ENCODE measurements at regions not wholly inside any gene's neighbourhood (a gene's known extent, or its start where the extent isn't known, plus 50 kb on each side); places are given as distances from the start of the nearest gene placed in this dataset.

DNA sequence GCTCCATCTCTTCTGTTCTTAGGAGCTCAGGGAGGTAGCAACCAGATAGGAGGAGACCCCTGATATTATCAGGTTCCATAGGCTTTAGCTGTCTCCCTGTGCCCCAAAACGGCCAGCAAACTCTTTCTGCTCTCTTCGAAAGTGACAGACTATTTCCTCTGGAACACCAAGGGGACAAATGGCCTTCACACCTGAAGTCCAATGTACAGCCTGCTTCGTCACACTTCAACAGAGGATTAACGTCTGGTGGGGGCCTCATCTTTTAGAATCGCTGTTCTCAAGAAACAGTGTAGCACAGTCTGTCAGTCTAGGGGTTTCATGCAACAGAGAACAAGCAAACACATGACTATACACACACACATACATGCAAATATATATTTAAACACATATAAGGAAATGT, 152.4 kb upstream of the SETMAR start:
- TF ChIP-seq, protein P1, sequence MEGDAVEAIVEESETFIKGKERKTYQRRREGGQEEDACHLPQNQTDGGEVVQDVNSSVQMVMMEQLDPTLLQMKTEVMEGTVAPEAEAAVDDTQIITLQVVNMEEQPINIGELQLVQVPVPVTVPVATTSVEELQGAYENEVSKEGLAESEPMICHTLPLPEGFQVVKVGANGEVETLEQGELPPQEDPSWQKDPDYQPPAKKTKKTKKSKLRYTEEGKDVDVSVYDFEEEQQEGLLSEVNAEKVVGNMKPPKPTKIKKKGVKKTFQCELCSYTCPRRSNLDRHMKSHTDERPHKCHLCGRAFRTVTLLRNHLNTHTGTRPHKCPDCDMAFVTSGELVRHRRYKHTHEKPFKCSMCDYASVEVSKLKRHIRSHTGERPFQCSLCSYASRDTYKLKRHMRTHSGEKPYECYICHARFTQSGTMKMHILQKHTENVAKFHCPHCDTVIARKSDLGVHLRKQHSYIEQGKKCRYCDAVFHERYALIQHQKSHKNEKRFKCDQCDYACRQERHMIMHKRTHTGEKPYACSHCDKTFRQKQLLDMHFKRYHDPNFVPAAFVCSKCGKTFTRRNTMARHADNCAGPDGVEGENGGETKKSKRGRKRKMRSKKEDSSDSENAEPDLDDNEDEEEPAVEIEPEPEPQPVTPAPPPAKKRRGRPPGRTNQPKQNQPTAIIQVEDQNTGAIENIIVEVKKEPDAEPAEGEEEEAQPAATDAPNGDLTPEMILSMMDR (IDR thresholded peaks at IDR 0.05) = no peak
- no peak for TF ChIP-seq POLR2AphosphoS5 (IDR thresholded peaks at IDR 0.05)
- TF ChIP-seq POLR2A (IDR thresholded peaks at IDR 0.05) = no peak
